ENCODE measurements at regions not wholly inside any gene's neighbourhood (a gene's known extent, or its start where the extent isn't known, plus 50 kb on each side); places are given as distances from the start of the nearest gene placed in this dataset.

DNA sequence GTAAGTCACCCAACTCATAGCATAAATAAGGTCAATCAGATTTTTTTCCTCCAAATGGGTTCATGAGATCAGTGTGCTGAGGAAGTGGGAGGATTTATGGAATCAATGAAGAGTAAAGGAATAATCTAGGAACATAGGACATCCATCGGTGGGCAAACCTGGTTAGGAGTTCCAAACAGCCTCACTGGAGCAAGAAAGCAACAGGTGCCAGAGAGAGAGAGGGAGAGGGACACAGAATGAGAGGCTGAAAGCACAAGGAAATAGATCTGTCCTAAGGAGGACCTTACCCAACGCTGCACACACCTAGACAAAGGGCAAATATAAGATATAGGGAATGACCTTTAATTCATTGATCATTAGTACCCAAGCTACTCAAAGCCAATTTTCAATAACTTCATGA lies 119.5 kb upstream of the ANKRD1 start:
- no peak for DNase-seq

DNA sequence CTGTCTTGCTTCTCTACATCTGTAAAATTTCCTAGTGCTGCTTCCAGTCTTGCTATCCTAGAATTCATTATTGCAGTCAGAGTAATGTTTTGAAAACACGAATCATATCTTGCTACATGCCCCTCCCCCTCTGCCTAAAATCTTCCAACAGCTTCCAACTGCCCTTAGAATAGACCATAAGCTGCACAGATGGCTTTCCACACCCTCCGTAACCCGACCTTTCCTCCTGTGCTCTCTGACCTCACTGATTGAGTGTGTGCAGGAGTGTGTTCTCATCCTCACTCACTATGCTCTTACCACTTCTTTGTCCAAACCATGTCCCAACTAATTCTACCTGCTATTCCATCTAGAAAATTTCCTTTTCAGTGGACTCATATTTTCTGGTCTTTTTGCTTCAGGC lies 121.2 kb upstream of the ANKRD1 start:
- DNase-seq, result no peak

DNA sequence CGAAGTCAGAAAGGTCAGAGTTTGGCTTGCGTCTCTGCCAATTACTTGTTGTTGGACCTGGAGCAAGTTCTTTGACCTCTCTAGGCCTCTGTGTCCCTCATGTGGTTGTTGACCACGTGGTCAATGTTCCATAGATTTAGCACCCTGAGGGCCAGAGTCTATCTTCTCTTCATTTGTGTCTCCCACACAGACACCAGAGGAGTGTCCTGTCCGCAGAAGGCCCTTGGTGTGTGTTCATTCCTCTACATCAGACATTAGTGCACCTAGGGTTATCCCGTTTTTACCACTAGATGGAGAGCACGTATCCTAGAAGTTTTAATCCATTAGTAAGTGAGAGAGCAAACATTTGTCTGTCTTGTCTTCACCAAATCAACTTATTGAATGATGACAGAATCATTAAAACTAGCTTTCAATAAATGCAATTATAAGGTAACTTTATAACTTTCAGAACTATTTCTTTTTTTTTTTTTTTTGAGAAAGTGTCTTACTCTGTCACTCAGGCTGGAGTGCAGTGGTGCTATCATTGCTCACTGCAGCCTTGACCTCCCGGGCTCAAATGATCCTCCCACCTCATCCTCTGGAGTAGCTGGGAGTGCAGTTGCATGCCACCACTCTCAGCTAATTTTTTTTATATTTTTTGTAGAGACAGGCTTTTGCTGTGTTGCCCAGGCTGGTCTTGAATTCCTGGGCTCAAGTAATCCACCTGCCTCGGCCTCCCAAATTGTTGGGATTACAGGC lies 122.5 kb upstream of the ANKRD1 start:
- DNase-seq, result no peak

DNA sequence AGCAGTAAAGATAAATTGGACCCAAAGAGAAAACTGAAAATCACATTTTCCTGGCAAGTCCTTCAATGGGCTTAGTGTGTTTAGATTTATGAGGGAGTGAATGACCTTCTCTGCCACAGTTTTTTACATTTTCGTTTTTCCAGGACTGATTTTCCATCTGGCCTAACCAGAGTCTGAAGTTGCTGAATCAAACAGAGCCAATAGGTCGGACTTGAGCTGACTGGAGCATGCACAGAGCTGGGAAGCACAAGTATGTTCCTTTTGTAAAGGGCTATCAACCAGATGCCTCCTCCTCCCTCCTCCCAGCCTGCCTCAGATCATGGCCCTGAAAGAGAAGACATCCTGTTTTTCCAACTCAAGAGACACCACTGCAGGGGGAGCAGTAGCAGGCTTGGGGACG lies 126.0 kb upstream of the ANKRD1 start:
- DNase-seq, result no peak

DNA sequence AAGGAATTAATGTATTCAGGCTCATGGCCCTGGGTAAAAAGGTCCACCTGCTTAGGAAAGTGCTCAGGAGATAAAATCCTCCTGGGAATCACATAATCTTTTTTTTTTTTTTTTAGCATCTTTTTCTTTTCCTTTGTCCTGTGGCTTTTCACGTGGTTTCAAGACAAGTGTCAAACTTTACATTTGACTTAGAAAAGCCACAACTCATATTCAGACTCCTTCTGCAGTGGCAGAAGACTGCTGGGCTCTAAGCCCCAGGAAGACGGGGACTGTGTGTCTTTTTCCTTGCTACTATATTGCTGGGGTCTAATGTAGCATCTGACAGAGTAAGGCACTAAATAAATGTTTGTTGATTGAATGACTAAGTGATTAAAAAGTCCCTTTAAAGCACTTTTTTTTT lies 127.5 kb upstream of the ANKRD1 start:
- no peak for DNase-seq

DNA sequence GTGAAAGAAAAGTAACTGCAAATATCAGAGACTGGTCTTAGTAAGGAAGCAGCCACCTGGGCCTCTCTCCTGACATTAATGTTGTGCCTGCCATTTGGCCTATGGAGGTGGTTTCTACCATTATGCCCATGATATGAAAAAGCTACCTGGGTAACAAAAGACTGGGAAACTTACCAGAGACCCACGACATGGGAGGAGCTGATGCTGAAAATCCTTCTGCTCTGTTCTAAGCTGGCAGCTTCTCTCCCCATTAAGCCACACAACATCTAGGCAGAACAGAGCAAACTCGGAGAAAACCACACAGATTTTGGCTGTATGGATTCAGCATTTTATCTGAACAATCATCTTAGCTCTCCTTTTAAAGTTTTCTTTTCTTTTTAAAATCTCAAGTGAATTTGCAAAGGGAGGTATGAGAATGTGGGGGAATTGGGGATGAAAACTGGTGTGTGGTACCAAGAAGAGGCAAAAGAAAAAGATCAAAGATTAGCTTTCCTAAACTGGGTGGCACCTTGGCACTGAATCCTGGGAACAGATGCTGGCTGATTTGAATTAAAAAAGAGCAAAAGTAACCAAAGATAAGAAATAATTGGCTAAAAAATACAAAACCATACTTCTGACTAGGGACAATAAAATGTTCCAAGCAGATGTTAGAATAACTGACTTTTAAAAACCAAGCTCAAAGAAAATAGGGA lies 128.6 kb upstream of the ANKRD1 start:
- DNase-seq, result no peak

DNA sequence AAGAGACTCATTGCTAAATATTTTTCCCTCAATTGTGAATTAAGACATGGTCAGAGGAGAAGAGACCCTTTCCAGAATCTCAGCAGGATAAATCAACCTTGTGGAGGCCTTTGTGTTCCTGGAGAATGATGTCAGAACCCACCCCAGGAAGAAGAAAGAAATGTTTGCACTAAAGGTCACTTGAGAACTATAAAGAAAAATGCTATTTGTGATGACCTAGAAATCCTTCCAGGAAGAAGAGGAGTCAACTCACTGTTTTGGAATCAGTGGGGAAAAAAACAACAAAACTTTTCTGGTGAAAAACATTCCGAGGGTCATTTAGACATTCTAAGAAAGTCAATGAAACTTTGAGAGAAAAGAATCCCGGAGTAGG lies 129.1 kb upstream of the ANKRD1 start:
- no peak for DNase-seq

DNA sequence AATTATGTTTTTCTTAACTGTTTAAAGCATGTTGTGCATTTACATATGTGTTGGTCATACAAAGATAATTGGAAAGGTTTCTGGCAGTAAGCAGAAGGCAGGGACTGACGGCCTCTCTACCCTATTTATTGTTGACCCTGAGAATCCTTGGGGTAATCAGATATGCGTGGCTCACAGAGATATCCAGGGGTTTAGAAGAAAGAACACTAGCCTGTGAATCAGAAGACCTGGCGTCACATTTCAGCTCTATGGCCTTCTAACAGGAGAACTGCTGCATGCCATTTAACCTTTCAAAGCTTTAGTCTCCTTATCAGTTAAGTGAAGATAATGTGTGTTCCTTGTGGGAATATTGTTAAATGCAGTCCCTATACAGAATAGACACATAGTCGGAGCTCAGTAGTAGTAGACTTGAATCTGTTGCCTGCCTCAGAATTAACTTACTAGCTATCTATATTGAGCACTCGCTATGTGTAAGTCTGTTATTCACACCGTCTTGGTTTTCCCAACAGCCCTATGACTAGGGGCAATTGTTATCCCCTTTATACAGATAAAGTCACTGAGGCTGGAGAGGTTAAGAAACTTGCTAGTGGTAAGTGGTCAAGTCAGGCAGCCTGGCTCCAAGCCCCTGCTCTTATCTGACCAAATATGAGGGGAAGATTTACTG lies 129.6 kb upstream of the ANKRD1 start:
- DNase-seq, result no peak

DNA sequence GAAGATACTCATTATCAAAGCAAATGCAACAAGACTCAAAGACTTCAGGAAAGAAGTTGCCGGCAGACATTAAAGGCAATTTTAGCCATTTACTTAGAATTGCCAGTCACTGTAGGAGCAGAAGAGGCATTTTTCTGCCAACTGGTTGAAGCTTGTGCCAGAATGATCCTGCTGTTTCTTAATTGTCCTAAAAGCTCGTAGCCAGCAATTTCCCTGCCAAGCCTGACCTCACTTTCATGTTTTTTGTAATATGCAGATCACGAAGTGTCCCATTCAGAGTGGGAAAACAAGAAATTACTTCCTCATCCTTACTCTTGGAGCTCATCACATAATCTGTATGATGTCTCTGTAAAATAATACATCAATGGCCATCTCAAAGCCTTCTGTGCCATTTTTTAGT lies 130.9 kb upstream of the ANKRD1 start:
- peak; percentile 30 for DNase-seq

DNA sequence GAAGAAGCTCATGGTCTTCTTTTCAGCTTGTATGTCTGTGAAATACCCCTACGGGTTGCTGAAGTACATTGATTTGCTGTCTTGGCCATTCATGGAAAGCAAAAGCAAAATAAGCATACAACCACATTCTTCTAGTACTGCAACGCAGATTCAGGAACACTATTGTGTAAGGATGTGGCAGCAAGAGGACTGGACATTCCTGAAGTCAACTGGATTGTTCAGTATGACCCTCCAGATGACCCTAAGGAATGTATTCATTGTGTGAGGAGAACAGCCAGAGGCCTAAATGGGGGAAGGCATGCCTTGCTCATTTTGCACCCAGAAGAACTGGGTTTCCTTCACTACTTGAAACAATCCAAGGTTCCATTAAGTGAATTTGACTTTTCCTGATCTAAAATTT lies 133.4 kb upstream of the ANKRD1 start:
- no peak for DNase-seq

DNA sequence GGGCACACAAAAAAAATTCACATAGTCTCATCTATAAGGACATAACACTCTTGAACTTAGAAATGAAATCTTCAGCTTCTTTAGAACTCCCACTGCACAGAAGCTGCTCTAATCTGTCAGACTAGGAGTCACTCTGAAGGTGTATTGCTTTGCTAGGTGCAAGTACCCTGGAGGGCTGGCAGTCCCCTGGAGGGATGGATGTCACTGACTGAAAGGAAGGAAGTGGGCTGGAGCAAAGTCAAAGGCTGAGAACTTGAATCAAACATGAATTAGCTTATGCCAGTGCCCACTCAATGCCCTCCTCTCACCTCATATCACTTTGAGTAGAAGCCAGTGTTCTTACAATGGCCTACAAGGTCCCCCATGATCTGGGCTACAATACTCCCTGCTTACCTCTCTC lies 140.3 kb upstream of the ANKRD1 start:
- DNase-seq, result no peak

DNA sequence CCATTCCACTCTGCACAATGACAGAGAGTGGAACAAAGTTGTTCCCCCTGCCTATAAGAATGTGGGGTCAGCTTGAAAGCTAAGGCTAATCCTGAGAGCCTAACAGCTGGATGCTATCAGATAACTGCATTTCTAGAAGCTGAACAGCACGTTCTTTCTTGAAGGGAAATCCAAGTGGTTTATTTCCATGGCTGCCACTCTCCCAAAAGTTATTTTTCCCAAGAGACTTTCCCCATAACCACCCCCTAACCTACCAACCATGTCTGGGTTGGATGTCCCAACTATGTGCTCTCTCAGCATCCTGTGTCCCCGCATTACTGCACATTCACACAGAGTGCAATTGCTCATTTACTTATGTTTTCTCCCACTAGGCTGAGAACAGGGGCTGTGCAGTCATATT lies 140.7 kb upstream of the ANKRD1 start:
- DNase-seq, result no peak

DNA sequence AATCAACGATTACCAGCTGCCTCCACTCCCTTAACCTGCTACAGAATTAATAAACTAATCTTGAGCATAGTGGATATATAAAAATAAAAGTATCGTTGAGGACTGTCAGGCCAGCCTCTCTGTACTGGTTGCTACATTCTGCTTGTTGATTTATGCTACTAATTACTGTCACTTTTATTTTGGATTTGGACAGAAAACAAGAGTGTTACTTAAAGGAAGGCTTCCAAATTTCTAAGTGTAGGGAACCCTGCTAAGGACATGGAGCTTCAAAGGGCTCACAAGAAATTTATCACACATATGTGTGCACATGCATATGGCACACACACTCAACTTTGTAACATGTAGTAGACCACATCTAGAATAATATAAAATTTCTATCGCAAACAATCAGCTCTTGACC lies 141.2 kb upstream of the ANKRD1 start:
- no peak for DNase-seq

DNA sequence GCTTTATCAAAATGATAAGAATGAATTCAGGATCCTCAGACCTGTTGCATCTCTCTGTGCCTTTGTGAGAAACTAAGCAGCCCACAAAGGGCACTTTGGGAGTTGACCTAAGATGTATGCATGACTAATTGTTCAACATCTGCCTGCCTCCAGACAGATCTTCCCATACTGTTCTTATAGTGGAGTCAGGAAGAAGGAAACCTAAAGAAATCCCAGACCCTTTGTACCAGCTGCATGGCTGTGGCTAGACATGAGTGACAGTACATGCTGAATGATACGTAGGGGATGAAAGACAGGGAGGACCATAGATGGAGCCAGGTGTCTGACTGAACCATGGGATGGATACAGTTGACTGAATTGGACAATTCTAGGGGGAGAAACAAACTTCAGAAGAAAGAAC lies 148.7 kb upstream of the PCGF5 start:
- no peak for DNase-seq

DNA sequence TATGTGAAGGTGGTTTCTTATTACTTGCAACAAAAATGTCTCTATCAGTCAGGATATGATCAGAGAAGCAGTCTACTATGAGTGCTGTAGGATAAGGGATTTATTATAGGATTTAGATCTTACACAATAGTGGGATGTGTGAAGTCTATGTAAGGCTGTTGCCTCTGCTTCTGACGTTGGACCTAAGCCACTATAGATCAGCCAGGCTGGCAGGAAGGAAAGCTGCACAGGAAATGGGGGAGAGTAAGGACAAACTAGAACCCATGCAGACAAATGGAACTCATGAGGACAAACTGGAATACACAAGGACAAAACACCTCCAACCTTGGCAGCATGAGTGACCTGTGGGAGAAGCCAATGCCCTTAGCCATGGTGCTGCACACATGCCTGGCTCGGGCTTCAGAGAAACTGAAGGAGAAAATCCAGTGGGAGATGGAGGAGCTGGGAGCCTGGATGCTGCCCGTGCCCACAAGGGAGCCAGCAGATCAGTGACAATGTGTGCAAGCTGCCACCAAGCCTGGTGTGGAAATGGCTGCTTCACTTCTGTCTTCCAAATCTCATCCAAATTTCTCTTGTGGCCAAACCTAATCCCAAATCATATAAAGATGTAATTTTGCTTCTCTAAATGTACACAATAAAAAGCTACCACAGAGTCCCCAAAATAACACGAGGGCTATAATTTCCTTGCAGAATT lies 147.0 kb upstream of the PCGF5 start:
- no peak for DNase-seq

DNA sequence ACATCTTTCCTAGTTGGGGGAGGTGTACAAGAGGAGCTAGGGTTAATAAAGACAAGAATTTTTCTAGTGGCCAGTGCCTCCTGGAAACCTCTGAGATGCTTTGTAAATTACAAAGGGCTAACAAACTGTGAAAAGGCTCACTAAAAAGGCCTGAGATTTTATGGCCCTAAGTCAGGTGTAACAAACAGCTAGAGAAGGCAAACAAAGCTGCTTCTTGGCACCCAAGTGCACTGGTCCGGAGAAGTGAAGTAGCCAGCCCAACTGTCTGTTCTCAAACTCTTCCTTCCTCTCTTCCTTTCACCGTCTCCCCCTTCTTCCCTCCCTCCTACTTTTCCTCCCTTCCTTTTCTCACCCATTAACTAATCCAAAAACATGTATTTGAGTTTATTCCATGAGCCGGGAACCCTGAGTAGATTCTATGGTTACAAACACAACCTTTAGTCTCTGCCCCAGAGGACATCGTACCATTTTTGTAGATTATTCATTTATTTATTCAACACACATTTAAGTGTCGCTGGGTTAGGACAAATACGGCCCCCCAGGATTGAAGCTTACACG lies 143.4 kb upstream of the PCGF5 start:
- no peak for DNase-seq

DNA sequence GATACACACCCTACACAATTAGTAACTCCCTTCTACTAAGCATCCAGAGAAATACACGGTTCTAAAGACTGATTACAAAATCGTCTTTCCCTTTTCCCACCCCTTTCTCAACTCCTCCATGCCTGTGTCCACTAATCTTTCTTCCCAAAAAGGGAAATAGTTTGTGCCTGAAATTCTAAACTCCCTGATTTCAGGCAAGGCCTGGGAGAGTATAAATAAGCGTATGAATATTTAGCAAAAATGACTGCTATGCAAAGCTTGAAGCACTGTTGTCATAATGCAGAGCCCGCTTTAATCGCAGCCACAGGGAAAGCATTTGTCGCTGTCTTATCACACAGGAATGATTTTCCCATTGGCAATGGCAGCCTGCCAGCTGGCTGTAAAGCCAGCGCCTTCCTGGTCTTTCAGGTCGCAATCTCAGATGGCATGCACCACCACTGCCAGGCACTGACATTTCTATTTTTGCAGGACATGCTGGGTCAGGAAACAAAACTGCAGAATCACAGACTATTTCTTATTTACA lies 142.9 kb upstream of the PCGF5 start:
- DNase-seq, result peak; percentile 50

DNA sequence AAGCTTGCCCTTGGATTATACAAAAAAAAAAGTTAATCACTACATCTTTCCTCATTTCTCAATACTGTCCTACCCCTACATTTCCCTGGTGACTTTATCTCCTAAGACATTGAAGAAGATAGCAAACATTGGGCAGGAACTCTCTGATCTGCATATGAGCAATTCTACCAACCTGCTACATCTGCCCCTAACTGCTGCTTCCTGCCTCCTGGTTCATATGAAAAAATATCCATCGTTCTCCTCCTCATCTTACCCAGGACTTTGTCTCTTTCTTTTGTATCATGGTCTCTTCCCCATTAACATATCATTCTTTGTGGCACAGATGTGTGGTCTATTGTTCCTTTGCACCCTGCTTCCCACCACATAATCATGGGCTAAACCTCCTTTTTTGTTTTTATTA lies 139.7 kb upstream of the PCGF5 start:
- DNase-seq, result no peak

DNA sequence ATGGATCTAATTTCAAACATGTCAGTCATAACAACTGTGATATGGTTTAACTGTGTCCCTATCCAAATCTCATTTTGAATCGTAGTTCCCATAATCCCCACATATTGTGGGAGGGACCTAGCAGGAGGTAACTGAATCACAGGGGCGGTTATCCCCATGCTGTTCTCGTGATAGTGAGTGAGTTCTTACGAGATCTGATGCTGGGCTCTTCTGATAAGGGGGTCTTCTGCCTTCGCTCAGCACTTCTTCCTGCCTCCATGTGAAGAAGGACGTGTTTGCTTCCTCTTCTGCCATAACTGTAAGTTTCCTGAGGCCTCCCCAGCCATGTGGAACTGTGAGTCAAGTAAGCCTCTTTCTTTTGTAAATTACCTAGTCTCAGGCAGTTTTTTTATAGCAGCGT lies 138.0 kb upstream of the PCGF5 start:
- no peak for DNase-seq

DNA sequence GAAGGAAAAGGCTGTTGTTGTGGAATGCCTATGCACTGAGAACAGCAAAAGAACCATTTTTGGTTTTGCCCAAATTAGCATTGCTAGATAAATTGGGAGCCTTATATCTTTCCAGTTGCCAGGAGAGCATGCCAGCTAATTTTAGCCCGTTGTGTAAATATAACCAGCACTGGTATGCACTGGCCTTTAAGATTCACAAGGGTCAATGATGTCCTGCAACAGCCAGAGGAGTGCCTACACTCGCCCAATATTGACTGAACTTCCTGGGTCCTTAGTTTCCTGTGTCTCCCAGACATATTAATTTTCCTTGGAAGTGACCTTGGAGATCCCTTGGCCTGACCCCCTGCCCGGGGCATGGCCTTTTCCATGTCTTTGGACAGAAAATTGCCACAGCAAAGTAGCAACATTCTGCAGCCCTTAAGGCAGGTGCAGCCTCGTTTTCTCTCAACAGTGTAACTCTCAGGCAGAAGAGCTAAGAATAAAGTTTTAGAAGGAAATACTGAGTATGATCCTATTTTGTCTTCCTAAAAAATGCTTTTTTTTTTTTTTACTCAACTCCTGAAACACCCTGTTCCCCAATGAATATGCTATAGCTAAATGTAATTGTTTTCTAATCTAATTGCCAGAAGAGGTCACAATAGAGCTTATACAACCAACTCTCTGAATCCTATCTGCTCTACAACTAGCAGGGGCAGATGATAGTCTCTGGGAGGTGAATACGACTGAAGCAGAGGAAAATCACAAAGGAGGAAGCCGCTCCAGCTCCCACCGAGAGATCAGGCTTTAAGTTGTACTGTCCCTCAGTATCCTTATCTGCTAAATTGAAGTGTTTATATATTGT lies 131.9 kb upstream of the PCGF5 start:
- DNase-seq, result no peak

DNA sequence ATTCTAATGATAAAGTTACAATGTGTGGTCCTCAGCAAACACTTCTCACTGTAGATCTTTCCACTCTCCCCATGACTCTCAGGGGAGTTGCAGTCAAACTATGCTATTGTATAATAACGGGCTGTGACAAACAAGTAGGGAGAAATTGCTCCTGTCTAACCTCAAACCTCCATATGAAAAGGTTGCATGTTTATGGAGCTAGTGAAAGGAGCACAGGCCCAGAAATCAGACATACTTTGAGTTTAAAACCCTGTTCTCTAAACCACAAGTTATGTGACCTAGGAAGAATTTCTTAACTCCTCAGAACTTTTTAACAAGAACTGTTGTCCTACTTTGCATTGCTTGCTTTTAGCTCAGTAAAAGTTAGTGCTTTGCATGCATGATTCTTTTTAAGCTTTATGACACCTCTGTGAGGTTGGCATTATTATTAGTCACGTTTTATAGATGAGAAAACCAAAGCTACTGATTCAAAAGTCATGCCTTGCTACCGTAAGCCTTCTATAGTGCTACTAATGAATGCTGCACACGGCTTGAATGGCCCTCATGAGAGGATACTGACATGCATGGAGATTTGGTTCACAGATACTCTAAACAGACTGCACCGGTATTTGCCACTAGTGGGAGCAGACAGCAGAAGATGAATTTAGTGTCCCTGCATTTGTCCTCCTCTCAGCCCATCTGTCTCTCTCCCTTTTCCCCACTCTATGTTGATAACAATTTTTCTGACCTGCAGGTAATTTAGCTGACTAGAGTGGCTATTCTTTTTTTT lies 129.5 kb upstream of the PCGF5 start:
- no peak for DNase-seq

DNA sequence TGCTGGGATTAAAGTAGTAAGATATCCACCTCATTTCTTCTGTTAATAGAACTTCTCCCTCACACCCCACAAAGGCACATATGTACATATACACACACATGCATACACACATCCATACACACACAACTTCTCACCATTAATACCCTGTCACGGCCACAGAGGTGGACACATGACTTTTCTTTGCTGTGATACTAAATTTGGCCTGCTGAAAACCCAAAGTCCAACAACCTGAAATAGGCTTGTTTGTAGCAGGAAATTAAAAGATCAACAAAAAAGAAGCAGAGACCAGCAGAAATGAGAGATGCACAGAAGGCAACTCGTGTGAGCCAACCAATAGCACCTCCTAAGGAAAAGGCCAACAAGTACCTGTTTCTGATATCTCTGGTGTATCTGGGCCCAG lies 128.7 kb upstream of the PCGF5 start:
- DNase-seq, result no peak
